Upper lobe of right lung (tissue), 1 donor: ENCODE measurements at regions not wholly inside any gene's neighbourhood (a gene's known extent, or its start where the extent isn't known, plus 50 kb on each side); places are given as distances from the start of the nearest gene placed in this dataset.

Experiments
- ATAC-seq: fragments of 200-7000 bp; cut with Tn5 transposase; one replicate; pipeline ENCODE4 v1.9.1; 2020; ENCODE audit warnings: mild to moderate bottlenecking, moderate library complexity
- DNase-seq: peaks from one replicate; pipeline ENCODE4 v3.0.0-alpha.2; 2020
- H3K27ac ChIP-seq: fragments of 200-600 bp; one replicate; pipeline ENCODE4 v1.8.0; 2022
- H3K27me3 ChIP-seq: fragments of 200-600 bp; one replicate; pipeline ENCODE4 v1.8.0; 2022; ENCODE audit warnings: mild to moderate bottlenecking
- H3K36me3 ChIP-seq: fragments of 200-600 bp; one replicate; pipeline ENCODE4 v1.8.0; 2022
- H3K4me1 ChIP-seq: fragments of 200-600 bp; one replicate; pipeline ENCODE4 v1.8.0; 2022
- H3K4me3 ChIP-seq: fragments of 200-600 bp; one replicate; pipeline ENCODE4 v1.8.0; 2022; ENCODE audit warnings: mild to moderate bottlenecking
- H3K9me3 ChIP-seq: fragments of 200-600 bp; one replicate; pipeline ENCODE4 v1.8.0; 2022
- intact Hi-C: fragments of 100-400 bp; cut with DNase I; formaldehyde crosslinking; loops from one replicate; pipeline ENCODE4 v1.11.0; 2022
- TF ChIP-seq, protein P1 (sequence below): fragments of 200-600 bp; IDR thresholded peaks from one replicate; pipeline ENCODE4 v1.8.0; 2022; ENCODE audit warnings: antibody characterized with exemption
- donor health status: DM: no; HTN: yes; CAD: no; lungs with severe emphysema.

DNA sequence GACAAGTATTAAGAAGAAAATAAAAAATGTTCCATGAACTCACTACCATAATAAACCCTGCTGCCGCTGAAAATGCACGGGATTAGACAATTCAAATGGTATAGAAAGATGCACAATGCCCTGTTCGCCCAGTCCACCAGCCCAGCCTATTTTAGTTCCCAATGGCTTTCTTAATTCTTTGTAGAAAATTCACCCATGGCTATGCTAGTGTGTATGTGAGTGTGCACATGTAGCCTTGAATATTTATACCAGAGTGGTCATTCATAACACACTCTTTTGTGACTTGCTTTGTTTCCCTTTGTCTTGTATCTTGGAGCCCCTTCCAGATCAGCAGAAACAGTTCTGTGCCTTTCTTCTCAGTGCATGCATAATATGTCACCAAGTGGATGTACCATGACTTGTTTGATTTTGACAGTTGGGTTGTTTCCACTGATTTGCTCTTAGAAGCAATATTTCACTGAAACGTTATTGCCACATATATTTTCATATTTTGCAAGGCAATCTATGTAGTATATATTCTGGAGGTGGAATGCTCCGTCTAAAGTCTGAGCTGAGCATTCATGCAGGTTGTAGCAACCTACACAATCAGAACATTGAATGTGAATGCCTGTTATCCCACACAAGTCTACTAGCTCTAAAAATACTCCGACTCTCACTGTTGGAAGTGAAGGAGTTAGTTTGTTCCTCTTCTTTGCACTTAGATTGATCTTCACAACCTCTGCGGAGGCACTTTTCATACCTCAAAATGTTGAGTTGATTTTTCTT is 383.0 kb upstream of the EEF2KMT start:
- intact Hi-C loops, result no loop called here
- no peaks in the 10 kb centered on the region for H3K9me3 ChIP-seq

DNA sequence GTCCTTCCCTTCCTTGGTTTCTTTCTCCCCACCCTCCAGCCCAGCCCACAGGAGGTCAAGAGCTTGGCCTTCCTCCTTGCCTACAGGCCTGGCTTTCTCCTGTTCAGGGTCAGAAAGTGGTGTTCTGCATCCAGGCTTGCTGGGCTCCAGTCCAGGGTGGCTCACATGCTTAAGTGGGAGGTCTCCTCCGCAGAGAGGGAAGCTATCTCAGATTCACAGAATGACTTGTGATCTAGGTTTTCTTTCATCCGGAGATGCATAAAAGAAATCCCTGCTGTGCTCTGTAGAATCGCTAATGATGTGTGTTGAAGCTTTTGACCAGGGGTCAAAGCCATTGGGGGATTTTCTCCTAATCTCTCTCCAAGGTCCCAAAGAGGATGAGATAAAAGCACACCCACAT is 382.3 kb upstream of the EEF2KMT start:
- H3K9me3 ChIP-seq, result no peaks in the 10 kb centered on the region
- no peak overlapping the region for H3K27ac ChIP-seq
- ATAC-seq (no peak), DNase-seq (no peak)
- no peaks in the 10 kb centered on the region for H3K27me3 ChIP-seq
- no peaks in the 10 kb centered on the region for H3K4me1 ChIP-seq
- no peaks in the 10 kb centered on the region for H3K36me3 ChIP-seq
- no peak overlapping the region for H3K4me3 ChIP-seq
- intact Hi-C loops, result no loop called here
- TF ChIP-seq, protein P1, sequence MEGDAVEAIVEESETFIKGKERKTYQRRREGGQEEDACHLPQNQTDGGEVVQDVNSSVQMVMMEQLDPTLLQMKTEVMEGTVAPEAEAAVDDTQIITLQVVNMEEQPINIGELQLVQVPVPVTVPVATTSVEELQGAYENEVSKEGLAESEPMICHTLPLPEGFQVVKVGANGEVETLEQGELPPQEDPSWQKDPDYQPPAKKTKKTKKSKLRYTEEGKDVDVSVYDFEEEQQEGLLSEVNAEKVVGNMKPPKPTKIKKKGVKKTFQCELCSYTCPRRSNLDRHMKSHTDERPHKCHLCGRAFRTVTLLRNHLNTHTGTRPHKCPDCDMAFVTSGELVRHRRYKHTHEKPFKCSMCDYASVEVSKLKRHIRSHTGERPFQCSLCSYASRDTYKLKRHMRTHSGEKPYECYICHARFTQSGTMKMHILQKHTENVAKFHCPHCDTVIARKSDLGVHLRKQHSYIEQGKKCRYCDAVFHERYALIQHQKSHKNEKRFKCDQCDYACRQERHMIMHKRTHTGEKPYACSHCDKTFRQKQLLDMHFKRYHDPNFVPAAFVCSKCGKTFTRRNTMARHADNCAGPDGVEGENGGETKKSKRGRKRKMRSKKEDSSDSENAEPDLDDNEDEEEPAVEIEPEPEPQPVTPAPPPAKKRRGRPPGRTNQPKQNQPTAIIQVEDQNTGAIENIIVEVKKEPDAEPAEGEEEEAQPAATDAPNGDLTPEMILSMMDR, result no peak

More for the DNA sequence above, 383.0 kb upstream of the EEF2KMT start:
- H3K4me3 ChIP-seq, result no peak overlapping the region
- H3K4me1 ChIP-seq, result no peaks in the 10 kb centered on the region
- H3K27ac ChIP-seq, result no peak overlapping the region
- TF ChIP-seq, protein P1, result no peak
- no peaks in the 10 kb centered on the region for H3K27me3 ChIP-seq
- H3K36me3 ChIP-seq, result no peaks in the 10 kb centered on the region
- no peak for DNase-seq
- no peak for ATAC-seq

DNA sequence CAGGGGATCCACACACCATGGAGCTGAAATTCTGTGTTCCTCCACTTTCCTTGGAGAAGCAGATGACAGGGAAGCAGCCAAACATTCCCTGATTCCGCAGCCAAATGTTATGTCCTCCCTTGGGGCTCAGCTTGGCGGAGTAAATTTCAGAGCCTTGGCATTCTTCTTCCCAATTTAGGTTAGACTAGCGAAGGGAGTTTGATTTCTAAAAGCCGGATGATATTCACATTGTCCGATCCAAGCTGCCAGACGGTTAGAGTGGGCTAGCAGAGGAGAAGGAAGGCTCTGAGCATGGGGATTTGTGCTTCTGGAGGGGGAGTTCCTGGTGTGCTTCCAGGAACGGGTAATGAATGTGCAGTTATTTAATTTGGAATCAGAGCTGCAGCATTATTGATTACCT is 380.4 kb upstream of the EEF2KMT start:
- no peak overlapping the region for H3K4me3 ChIP-seq
- no peaks in the 10 kb centered on the region for H3K27me3 ChIP-seq
- no peaks in the 10 kb centered on the region for H3K36me3 ChIP-seq
- H3K27ac ChIP-seq, result no peak overlapping the region
- intact Hi-C loops, result no loop called here
- TF ChIP-seq, protein P1, result no peak
- no peaks in the 10 kb centered on the region for H3K9me3 ChIP-seq
- H3K4me1 ChIP-seq, result no peaks in the 10 kb centered on the region
- no peak for ATAC-seq
- DNase-seq, result no peak

DNA sequence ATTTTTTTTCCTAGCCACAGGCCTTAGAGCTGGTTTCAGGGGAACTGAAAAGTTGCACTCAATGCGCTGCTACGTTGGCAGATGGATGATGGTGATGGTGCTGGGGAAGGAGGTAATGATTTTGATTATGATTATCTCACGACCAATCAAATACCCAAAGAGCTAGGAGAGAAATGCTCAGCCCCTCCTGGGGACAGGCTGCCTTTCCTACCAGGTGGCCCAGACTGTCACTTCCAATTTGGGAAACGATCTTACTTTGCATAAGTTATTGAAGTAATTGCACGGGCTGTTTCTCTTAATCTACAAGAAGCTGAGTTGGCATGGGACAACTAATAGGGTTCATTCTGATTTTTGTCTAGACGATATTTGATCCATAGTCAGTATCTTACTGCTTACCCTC is 379.7 kb upstream of the EEF2KMT start:
- Histone ChIP-seq H3K27ac (no peak overlapping the region), H3K36me3 (no peaks in the 10 kb centered on the region), H3K9me3 (no peaks in the 10 kb centered on the region), H3K4me3 (no peak overlapping the region), H3K27me3 (no peaks in the 10 kb centered on the region), H3K4me1 (no peaks in the 10 kb centered on the region)
- ATAC-seq (no peak), DNase-seq (no peak)
- intact Hi-C loops, result no loop called here
- TF ChIP-seq, protein P1, result no peak

DNA sequence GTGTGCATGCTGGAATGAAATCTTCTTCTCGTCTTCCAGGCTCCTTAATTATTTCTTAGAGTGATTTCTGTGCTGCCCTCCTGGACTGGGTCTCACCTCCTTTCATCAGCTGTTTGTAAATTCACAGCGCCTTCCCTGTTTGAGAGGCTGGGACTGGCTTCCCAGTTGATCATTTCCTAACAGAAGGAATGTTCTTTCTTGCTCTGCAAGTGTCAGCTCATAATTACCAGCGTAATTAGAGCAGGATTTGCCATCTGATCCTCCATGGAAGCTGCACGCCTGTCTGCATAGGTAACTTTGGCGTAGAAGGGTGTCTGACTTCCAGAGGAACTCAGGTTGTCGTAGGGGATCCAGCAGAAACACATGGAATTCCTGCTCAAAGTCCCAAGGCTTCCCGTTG is 375.0 kb upstream of the EEF2KMT start:
- Histone ChIP-seq H3K4me3 (no peak overlapping the region), H3K4me1 (no peaks in the 10 kb centered on the region), H3K36me3 (no peaks in the 10 kb centered on the region), H3K27me3 (no peaks in the 10 kb centered on the region), H3K27ac (no peak overlapping the region), H3K9me3 (no peaks in the 10 kb centered on the region)
- ATAC-seq (no peak), DNase-seq (no peak)
- intact Hi-C loops, result no loop called here
- TF ChIP-seq, protein P1, result no peak

DNA sequence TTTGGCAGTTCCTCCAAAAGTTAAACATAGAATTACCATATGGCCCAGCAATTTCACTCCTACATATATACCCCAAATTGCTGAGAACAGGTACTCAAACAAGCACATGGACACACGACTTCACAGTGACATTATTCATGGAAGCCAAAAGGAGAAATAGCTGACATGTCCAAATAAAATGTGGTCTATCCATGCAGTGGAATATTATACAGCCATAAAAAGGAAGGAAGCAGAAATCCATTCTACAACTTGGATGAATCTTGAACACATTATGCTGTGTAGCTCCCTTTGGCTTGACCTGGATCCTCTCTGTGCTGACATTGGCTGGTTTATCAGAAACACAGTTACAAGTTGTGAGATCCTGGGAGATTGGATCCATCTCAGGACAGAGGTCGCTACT is 370.9 kb upstream of the EEF2KMT start:
- H3K4me1 ChIP-seq, result no peaks in the 10 kb centered on the region
- no peak overlapping the region for H3K27ac ChIP-seq
- no peak overlapping the region for H3K4me3 ChIP-seq
- no peak for ATAC-seq
- H3K9me3 ChIP-seq, result no peaks in the 10 kb centered on the region
- TF ChIP-seq, protein P1, result no peak
- intact Hi-C loops, result no loop called here
- no peaks in the 10 kb centered on the region for H3K36me3 ChIP-seq
- no peak for DNase-seq
- no peaks in the 10 kb centered on the region for H3K27me3 ChIP-seq
